SU-DHL-6 (cell line): ENCODE measurements at regions not wholly inside any gene's neighbourhood (a gene's known extent, or its start where the extent isn't known, plus 50 kb on each side); places are given as distances from the start of the nearest gene placed in this dataset.

Source experiments
- CTCF ChIP-seq: fragments of 200-600 bp; sonication (generic); IDR thresholded peaks from one replicate; pipeline ENCODE4 v1.5.1; 2017; ENCODE audit warnings: antibody characterized with exemption, mild to moderate bottlenecking, low read length, moderate library complexity; ENCODE audit not compliant: insufficient read depth, poor library complexity, severe bottlenecking
- EZH2phosphoT487 ChIP-seq: fragments of 200-600 bp; sonication (generic), shearing (Covaris generic); conservative IDR thresholded peaks from 2 replicates; pipeline ENCODE4 v1.6.1; 2018; ENCODE audit warnings: mild to moderate bottlenecking, antibody characterized with exemption, low read length, moderate library complexity, mixed read lengths

- TF ChIP-seq CTCF = no peak
- no peak for TF ChIP-seq EZH2phosphoT487
Measured at GRCh38 chr2:120448961-120449810, 103.2 kb downstream of the INHBB start.
